ENCODE measurements at regions not wholly inside any gene's neighbourhood (a gene's known extent, or its start where the extent isn't known, plus 50 kb on each side); places are given as distances from the start of the nearest gene placed in this dataset.

DNA sequence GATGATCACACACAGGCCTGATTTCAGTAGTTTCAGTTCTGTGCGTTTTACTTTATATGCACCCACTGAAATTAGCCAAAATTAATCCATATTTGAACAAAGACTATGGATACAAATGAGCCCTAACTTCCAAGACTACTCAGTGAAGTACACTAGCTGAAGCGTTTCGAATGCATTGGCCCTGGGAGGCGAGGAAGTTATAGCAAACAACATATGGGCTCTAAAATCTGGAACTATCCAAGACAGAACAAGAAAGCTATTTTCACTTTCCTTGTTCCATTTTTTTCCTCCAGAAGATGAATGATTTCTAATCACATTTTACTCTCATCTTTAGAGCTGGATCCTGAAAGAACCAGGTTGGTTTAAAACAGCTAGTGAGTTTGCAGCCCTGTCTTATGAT is 399.4 kb upstream of the HNRNPA3 start:
- no peak for DNase-seq (ENCODE audit: low read depth in 2 of 2)

DNA sequence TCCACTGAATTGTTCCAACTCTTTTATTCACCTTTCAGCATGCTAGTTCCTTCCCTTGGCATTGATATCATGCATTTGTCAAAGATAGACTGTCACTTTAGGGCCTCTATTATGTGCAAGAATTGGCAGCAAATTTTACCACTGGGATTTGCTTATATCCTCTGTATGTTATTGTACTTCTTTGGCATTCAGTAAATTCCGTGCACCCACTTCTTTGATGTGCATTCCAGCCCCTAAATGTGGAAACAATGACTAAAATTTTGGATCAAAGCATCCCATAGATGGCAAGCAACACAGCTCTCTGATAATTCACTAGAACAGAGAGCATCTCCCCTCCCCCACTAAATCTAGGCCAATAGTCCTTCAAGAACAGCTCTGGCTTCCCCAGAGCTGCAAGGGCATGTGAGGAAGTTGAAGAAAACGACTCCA is 399.0 kb upstream of the HNRNPA3 start:
- DNase-seq (ENCODE audit: low read depth in 2 of 2): no peak

DNA sequence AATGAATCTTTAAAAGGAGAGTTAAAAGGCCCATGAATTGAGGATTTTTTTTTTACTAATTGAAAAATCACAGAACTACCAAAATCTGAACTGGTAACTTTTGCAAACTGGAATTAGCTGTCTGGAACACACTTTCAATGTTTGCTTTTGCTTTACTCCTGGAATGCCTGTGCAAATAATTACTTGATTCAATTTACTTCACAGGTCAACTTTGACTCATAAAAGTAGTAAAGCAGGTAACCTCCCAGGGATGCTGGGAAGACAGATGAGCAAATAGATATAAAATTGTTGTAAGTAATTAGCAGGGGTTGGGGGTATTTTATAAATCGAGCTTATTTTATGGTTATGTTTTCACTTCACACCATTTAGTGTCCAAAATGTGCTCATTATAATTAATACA is 398.3 kb upstream of the HNRNPA3 start:
- no peak for DNase-seq (ENCODE audit: low read depth in 2 of 2)

DNA sequence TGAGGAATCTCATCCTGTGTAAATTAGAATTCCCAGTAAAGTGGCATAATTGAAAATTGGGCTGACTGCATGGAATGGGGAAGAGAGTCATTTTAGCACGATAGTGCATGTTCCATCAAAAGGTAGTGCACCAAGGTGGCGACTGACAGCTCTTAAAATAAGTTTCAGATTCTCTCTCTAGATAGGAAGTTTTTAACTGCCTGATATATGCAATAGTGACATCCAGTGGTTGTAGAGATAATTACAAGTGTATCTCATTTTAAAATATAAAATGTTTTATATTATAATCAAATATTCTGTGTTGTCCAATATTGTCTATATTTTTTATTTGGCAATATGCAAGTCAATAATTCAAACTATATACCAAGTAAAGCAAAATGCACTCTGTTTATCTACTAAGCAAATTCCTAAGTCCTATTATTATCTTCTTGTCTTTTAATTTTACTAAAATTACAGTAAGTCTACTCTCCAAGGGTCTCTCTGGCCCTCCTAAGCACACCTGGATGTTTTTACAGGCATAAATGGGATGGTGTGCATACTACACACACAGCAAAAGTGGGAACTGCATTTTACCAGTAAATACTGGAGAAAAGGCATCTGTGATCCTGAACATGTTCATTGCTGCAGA is 397.7 kb upstream of the HNRNPA3 start:
- no peak for DNase-seq (ENCODE audit: low read depth in 2 of 2)

GRCh38 chr2:176817061-176817565 is 395.5 kb upstream of the HNRNPA3 start:
- DNase-seq (ENCODE audit: low read depth in 2 of 2): no peak

GRCh38 chr2:176818076-176818475 is 394.5 kb upstream of the HNRNPA3 start:
- DNase-seq (ENCODE audit: low read depth in 2 of 2): no peak

GRCh38 chr2:176818617-176819016 is 394.0 kb upstream of the HNRNPA3 start:
- no peak for DNase-seq (ENCODE audit: low read depth in 2 of 2)

GRCh38 chr2:176819306-176819705 is 393.3 kb upstream of the HNRNPA3 start:
- no peak for DNase-seq (ENCODE audit: low read depth in 2 of 2)

DNA sequence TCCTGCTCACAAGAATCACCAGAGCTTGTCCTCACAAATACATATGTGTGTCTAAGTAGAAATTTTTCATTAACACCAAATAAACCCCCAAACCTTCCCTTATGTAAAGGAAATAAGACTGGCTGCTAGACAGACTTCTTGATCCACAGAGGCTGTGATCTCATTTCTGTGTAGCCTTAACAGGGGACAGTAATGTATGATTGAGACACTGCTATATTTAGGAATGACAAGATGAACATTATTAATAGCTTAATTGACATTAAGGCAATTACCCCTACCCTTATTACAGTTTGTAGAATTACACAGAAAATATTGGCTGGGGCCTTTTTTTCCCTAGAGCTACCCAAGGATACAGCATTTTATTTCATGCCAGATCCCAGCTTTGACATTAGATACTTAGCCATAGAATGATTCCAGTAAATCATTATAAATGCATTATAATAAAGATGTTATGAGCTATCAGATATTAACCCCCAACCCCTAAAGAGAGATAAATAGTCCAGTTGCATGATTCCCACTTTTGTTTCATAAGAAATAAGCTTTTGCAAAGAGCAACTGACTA is 392.1 kb upstream of the HNRNPA3 start:
- DNase-seq (ENCODE audit: low read depth in 2 of 2): no peak

DNA sequence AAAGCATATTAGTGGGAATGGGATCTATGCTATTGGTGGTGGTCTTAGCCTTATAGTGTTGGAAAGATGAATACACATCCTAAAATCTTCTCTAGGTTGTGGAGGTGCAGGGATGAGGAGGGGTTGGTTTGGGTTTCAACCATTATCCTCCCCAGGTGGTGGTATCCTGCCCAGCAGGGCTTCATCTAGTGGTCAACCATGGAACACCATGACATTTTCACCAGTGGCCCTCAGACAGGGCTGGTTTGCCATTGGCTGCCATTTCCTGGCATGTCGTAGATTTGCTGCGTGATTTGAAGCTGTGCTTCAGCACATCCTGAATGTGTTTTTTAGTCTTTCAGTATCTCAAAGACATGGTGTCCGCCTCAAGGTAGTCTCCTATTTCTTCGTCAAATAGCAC is 391.2 kb upstream of the HNRNPA3 start:
- no peak for DNase-seq (ENCODE audit: low read depth in 2 of 2)

DNA sequence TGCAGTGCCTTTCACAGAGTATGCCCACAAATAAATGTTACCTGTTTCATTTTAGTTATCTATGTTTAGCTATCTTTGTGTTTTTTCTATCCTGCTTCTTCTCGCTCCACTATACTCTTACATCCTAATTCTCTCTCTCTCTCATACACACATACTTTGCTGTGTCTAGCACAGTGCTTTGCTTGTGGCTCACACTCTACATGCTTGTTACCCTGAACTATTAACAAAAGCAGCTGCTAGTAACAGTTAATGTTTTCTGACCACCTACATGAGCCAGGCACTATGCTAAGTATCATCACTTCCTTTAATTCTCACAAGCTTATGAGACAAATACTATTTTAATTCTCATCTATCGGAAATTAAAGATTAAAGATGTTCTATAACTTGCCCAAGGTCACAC is 390.5 kb upstream of the HNRNPA3 start:
- DNase-seq (ENCODE audit: low read depth in 2 of 2): no peak

DNA sequence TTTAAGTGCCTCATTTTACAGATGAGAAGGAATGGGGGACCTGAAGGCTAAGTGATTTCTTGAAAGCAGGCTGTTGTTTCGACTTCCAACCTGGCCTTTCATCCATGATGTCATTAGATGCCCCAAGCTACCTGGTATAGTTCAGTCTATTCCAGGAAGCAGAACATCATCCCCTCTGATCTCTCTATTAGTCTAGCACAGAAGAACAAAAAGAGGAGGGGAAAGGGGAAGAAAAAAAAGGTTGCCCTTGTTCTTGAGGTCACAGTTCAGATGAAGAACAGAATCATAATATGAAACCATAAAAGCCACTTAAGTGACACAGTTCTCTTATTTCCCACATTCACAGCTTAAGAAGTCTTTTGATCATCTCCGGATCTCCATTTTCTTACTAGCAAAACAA is 386.2 kb upstream of the HNRNPA3 start:
- DNase-seq (ENCODE audit: low read depth in 2 of 2): no peak

DNA sequence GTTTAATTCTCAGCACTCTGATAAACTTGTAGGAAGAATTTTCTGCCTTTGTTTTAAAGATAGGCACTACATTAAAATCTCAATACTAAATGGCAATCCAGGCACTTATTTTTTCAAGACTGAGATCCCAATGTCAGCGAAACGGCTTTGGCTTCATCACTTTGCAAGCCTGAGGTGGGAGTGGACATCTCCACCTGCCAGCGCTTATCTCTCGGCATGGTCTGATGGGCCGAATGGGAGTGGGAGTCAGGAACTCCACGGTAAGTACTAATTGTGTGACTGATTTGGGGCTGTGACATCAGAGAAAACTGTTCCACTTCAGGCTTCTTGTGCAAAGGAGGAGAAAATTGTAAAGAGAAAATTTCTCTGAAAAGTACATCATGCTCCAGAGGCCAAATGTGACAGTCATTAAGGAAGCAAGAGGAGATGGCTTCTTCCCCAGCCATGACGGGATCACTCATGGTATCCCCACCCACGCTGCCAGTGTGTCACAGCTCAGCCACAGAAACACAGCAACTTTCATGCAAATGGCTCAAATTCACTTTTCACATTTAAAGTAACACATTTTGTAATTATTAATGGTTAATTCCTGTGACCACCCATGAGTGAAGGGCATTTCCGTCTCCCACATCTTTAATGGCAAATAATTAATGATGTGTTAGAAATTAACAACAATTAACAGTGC is 385.5 kb upstream of the HNRNPA3 start:
- no peak for DNase-seq (ENCODE audit: low read depth in 2 of 2)

GRCh38 chr2:176830362-176830761 is 382.2 kb upstream of the HNRNPA3 start:
- DNase-seq (ENCODE audit: low read depth in 2 of 2): no peak

DNA sequence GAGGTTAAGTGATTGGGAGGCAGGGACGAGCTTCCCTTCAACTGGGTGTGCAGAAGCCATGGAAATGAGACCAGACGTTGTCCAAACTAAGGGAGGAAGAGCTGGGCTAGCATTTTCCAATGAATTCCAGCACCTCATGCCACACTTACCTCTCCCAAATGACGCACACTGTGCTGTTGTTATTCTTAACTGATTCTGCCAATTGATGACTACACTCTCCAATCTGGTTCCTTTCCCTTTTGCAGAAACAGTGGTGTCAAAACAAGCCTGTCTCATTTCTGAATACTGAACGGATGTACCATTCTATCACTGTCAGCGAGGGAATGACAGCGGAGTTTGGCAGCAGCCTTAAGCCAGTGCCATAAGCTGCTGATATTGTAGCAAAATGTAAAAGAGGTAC is 380.5 kb upstream of the HNRNPA3 start:
- no peak for DNase-seq (ENCODE audit: low read depth in 2 of 2)

GRCh38 chr2:176833671-176834070 is 378.9 kb upstream of the HNRNPA3 start:
- no peak for DNase-seq (ENCODE audit: low read depth in 2 of 2)

- no peak for DNase-seq (ENCODE audit: low read depth in 2 of 2)
Observed at GRCh38 chr2:176834226-176834625, 378.4 kb upstream of the HNRNPA3 start.

GRCh38 chr2:176843208-176843607 is 369.4 kb upstream of the HNRNPA3 start:
- no peak for DNase-seq (ENCODE audit: low read depth in 2 of 2)

DNA sequence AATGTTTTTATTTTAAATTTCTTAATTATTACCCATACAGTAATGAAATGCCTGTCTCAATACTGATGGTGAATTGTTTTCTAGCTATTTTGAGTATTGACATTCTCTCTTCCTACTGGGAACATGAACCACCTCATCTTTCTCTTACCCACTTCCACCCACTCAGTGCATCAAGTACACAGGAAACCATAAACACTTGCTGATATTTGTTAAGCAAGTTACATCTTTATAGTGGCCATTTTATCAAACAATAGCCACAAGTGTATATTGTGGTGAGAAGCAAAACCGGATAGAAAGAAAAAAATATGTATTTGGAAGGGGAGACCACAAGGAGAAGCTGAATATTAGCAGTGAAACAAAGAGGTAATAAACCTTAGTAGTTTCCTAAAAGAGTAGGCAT is 368.1 kb upstream of the HNRNPA3 start:
- DNase-seq (ENCODE audit: low read depth in 2 of 2): no peak

- DNase-seq (ENCODE audit: low read depth in 2 of 2): no peak
Observed at GRCh38 chr2:176845718-176846117, 366.9 kb upstream of the HNRNPA3 start.

- no peak for DNase-seq (ENCODE audit: low read depth in 2 of 2)
Observed at GRCh38 chr2:176847575-176847974, 365.0 kb upstream of the HNRNPA3 start.

DNA sequence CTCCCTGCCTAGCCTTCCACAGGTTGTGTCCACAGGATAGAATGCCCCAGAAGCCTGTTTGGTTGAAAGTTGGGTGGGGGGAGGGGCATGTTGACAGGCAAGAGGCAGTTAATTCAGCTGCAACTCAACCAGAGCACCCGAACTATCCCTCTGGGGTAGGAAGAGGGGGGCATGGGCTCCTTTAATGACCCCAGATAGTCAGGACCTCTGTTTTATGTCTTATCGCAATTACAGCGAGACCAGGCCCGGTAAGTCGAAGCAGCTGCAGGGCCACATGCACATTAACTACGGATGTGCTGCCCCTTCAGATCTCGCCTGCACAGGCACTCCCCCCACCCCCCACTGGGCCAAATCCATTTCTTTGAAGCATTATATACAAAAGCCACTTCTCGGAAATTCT is 363.8 kb upstream of the HNRNPA3 start:
- DNase-seq (ENCODE audit: low read depth in 2 of 2): no peak

DNA sequence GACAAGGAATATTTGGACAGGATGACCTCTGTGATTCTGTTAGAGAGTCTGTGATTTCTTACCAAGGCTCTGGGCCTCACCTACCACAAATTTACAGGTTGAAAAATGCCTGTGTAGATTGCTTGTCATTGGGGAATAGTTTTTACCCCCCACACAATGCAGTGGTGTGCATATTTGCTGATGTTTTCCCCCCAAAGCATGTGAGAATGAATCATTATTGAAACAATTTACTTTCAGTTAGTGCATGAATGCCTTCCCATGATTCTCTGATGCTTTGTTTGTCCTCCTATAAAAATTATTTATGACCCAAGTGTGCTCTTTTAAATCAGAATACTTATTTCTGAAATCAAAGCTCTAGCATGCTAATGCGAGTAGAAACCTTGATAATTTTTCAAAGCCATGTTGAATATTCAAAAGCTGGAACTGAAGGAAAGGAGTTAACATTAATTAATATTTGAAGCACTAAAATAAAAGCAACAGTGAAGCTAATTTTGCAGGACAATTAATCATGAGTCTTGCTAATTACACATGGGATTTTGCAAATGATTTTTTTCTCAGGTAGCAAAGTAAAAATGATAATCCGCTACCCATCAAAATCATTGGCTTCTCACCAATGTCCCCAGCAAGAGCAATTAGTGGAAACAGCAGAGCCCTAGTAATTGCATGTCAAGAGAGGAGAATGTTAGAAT is 361.2 kb upstream of the HNRNPA3 start:
- DNase-seq (ENCODE audit: low read depth in 2 of 2): no peak
